ELF-1 (cell line): ENCODE measurements at regions not wholly inside any gene's neighbourhood (a gene's known extent, or its start where the extent isn't known, plus 50 kb on each side); places are given as distances from the start of the nearest gene placed in this dataset.

Experiments
- DNase-seq: peaks from one replicate; pipeline ENCODE4 v3.0.0-alpha.2; 2016; ENCODE audit warnings: low read depth, low spot score

GRCh38 chr6:165825256-165825815 lies 162.3 kb upstream of the PDE10A start:
- peak; percentile 44 for DNase-seq

GRCh38 chr6:165823609-165824326 lies 160.7 kb upstream of the PDE10A start:
- no peak for DNase-seq

- DNase-seq: no peak
These were observed 159.5 kb upstream of the PDE10A start for GRCh38 chr6:165822501-165822900.

- DNase-seq: no peak
These were observed 158.7 kb upstream of the PDE10A start for GRCh38 chr6:165821754-165822153.

DNA sequence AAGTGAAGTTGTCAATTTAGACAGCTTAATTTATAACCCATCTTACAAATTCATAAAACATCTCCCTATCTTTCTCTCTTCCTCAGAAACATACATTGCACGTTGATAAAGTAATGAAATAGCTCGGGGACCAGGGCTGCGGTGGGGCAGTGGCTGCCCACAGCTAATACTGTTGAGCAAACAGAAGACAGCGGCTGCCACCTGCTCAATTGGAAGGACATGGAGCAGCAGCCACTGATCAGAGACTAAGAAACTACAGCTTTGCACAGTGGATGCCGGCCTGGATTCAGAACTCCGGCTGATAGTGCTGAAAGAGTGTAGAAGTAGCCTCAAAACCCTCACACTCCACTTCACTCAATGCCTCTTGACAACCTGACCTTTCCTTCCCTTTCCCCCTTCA lies 157.9 kb upstream of the PDE10A start:
- DNase-seq: no peak

DNA sequence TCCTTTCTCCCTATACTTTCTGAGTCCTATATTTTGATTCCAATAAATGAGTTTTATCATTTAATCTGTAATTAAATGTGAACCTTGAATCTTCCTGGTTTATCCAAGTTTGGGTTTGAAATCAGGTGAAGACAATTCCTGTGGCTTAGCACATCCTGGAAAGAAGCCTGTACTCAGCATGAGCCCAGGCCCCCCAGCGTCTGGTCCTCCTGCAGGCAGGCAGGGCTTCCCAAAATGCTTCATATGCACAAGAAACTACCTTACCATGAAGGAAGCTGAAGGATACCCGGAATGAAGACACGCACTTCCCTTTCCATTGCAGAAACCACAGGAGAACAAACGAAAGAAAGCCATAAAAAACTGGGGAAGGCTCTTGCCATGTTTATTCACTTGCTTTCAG lies 157.4 kb upstream of the PDE10A start:
- DNase-seq: no peak

- peak; percentile 24 for DNase-seq
These were observed 156.4 kb upstream of the PDE10A start for GRCh38 chr6:165819394-165819793.

DNA sequence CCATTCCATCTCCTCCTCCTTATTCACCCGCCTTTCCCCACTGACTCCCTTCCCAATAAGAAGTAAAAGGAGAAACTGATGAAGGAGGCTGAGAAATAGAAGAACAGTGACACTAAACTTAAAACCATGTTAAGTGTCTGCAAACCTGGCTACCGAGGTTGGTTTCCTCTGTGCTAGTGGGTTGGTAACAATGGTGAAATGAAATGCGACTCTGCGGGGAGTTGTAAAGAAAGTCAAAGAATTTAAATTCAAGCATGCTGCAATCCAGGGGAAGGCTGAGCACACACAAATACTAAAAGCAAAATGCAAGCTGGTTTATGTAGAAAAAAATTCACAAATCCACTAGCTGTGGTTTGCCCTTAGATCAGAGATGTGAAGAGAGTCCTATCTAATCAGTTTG lies 155.2 kb upstream of the PDE10A start:
- DNase-seq: no peak

DNA sequence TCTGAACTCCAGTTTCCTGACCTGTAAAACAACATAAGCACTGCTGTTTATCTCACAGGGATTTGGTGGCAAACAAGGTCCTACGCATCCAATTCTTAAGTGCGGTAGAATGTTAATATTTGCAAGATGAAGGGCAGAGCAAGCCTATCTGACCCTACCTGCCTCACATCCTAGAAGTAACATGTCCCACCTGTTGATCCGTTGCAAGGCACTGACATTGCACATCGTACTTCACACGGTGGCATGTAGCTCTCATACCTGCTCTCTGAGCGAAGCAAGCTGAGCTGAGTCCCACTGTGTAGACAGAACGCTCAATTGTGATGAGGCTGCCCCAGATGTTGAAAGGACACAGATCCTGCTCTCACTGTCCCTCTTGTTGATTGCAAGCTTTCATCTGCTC lies 154.7 kb upstream of the PDE10A start:
- no peak for DNase-seq

DNA sequence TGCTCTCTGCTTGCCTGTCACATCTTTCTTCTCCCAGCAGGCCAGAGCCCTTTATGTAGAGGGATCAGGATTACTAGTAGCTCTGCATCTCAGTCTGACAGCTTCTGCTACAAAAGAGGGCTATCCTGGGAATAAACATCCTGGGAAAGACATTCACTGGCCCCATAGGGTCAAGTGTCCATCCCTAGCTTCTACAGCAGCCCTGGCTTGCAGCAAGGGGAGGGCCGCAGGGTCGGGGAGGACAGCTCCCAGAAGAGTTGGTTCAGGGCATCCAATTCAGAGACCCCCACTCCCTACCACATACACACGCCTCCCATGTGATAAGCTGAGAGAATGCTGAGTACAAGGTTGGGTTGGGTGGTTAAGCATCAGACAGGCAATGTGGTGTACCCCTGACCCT lies 154.1 kb upstream of the PDE10A start:
- no peak for DNase-seq

GRCh38 chr6:165814679-165815078 lies 151.6 kb upstream of the PDE10A start:
- no peak for DNase-seq

GRCh38 chr6:165811512-165811911 lies 148.5 kb upstream of the PDE10A start:
- no peak for DNase-seq

DNA sequence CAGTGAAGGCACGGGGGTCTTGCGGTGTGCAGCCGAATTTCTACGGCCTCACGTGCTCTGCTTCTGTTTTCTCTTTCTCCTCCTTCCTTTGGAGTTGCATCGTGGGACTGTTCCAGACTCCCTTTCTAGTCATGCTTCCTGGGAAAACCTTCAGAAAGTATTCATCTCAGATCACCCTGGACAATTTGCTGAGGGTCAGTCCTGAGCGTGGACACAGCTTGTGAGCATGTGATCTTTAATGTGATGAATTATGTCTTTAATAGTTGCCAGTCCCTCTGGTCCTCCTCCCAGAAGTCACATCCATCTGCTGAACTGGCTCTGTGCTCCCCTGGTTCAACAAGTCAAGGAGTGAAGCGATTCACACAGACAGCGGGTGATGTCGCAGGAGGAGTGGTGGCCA lies 145.0 kb upstream of the PDE10A start:
- DNase-seq: no peak

GRCh38 chr6:165807249-165807960 lies 144.4 kb upstream of the PDE10A start:
- no peak for DNase-seq

DNA sequence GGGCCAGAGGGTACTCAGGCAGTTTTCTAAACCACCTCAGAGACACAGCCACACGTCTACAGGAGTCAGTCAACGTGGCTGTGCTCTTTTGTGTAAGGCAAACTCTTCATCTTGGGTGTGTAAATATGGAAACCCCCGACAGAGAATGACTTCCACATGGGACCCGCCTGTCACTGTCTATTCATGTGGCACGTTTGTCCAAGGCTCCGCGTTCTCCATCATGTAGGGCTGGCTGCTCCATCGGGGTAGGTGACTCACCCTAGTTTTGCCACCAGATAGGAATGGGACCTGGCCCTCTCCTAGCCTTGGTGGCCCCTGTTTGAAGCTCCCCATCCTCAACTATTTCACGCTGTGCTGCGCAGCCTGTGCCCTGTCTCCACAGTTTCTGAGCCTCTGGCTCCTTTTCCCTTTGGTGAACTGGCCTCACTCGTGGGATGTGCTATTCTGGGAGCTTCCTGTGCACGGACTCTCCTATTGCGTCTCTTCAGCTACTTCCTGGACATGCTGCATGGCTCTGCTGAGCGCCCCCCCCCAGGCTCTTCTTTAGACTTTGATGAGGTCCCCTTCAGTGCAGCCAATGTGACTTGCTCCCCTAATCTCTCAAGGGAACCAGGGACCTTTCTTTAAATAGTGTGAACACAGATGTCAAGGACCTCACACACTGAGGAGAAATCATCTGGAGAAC lies 143.2 kb upstream of the PDE10A start:
- DNase-seq: no peak

DNA sequence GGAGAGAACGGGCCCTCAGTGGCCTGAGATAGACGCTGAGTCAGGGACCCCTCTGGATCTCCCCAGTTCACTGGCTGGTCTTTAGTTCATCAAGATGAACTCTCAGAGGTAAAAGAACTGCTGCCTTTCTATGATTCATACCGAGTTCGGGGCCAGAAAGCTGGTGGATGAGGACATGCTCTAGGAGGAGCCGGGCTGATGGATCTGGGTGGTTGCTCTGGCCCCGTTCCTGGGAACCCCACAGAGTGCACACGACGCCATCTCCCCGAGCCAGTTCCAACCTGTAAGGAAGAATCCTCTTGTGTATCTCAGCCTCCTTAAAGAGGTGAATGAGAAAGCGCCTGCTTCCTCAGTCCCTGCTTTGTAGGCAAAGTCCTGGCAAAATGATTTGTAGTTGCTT lies 142.6 kb upstream of the PDE10A start:
- DNase-seq: no peak

- DNase-seq: no peak
These were observed 142.1 kb upstream of the PDE10A start for GRCh38 chr6:165805067-165805555.

DNA sequence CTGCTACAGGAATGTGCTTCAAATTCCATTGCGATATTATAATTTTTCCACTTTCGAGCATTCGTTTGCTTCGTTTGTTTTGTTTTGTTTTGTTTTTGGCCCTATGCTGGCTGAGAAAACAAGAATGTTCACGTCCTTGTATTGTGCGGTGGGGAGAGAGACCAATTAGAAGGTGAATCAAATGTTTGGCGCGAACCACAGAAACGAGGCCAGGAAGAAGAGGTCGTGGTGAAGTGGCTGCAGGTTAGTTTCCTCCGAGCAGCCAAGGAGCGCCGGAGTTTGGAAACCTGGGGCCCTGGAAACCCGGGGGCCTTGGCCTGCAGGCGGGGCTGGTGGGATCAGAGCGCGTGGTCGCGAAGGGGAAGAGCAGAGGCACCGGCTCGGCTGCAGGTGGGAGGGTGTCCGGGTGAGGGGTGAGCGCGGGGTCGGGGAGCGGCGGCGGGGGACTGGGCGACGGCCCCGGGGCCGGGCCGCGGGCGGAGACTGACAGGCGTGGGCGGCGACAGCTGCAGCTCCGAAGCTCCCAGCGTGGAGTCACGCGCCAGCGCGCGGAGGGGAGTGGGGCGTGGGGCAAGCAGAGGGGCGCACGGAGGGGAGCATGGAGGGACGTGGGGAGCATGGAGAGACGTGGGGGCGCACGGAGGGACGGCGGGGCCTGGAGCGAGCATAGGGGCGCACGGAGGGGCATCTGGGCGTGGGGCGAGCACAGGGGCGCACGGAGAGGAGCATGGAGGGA lies 141.5 kb upstream of the PDE10A start:
- DNase-seq: no peak

DNA sequence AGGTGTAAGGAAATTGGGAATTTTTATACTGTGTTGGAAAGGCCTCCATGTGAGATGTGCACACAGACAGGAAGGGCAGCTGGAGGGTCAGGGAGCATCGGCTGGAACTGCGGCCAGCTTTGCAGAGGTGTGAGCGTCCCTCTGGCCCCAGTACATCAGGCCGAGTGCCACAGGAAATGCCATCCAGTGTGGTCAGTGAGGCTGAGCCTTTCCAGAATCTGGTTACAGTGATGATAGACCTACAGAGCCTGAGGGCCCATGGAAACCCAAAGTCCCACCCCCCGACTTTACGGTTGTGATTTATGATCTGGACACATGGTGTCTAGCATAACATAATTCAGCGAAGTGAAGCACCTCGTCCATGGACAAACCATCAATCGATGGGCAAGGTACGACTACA lies 137.3 kb upstream of the PDE10A start:
- no peak for DNase-seq

GRCh38 chr6:165799391-165800153 lies 136.5 kb upstream of the PDE10A start:
- DNase-seq: no peak

- DNase-seq: no peak
These were observed 135.9 kb upstream of the PDE10A start for GRCh38 chr6:165798991-165799390.
